Activated naive CD8-positive, alpha-beta T cell treated with anti-CD3 and anti-CD28 coated beads, Interleukin-2, amount 50 U/mL, for 16 hours (primary cell): ENCODE measurements at regions not wholly inside any gene's neighbourhood (a gene's known extent, or its start where the extent isn't known, plus 50 kb on each side); places are given as distances from the start of the nearest gene placed in this dataset.
"Not testable (repeated sequence)": the region's sequence is repeated elsewhere in the genome, so short reads cannot be mapped to it uniquely, and the experiment has no call there.

Experiments
- DNase-seq: peaks from one replicate; pipeline ENCODE4 v3.0.0-alpha.2; 2020; ENCODE audit warnings: low read depth, low spot score

DNA sequence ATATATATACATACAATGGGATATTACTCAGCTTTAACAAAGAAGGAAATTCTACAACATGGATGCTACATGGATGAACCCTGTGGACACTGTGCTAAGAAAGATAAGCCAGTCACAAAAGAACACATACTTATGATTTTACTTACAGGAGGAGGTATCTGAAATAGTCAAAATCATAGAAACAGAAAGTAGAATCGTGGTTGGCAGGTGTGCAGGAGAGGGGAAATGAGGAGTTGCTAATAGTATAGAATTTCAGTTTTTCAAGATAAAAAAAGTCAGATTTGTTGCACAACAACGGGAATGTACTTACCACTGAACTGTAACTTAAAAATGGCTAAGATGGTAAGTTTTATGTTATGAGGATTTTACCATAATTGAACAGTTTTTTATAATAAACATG lies 706.3 kb downstream of the TFAP2A start:
- no peak for DNase-seq

DNA sequence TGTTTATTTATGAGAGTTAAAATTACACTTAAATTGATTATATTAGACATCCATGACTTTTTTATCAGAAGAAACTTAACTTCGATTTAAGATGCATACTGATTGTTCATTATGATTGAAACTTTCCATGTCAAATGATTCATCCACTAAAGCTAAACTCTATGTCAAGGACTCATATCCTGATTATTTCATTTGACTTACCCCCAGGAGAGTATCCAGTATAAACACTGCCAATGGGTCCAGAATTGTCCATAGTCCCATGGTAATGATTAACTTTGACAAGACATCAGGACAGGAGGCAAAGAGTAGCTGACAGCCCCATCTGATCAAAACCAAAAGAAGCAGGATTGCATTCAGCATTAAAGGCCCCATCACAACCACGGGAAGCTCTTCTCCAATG lies 709.9 kb downstream of the TFAP2A start:
- no peak for DNase-seq

DNA sequence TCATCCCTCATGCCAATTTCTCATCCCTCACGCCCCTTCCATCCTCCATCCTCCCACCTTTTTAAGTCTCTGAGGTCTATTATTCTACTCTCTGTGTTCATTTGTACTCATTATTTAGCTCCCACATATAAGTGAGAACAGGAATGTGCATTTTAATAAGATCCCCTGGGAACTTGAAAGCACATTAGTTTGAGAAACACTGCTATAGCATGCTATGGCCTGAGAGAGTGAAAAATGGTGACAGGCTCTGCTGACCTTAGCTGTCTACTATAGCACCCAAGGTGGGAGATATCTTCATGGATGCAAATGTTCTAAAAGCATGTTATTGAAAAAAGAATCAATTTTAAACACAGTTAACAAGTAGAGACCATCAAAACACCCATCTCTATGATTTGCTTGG lies 712.0 kb downstream of the TFAP2A start:
- DNase-seq: no peak

DNA sequence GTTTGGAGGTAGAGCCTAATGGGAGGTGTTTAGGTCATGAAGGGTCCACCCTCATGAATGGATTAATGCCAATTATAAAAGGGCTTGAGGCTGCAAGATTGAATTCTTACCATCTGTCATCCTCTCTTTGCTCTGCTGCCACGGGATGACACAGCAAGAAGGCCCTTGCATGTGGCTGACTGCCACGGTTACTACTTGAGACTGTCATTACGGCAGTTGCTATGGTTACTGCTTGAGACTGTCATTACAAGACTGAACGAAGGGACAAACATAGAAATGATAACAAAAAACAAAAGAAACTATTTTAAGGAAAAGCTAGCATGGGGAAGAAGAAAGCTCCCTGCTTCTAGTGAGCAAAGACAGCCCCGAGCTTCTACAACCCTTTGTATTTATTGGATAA lies 715.0 kb downstream of the TFAP2A start:
- DNase-seq: no peak

DNA sequence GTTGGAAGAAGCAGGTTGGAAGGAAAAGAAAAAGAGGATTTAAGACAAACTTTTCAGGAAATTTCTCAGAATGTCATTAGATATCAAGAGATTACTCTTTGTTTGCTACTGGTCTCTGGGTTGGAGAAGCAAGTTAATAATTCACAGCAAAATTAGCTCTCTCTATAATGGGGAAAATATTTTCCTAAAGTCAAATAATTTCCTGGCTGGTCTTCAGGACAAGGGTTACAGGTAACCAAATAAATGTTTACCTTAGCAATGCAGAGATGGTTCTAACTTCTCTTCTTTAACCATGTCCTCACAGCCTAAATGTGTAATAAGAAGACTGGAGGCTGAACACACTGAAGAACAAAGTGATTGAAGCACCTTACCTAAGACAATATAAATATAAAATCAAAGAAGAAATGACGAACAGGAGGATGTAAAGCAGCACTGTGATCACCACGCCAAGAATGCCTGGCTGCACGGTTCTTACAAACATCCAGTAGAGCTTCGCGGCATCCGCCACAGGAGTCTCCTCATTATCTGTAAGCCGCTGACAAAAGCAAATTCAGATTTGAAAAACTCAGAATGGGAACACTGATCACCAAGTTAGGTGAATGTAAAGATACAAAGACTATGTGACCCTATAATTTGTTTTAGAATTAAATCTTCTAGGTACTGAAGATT lies 717.5 kb downstream of the TFAP2A start:
- DNase-seq: no peak

DNA sequence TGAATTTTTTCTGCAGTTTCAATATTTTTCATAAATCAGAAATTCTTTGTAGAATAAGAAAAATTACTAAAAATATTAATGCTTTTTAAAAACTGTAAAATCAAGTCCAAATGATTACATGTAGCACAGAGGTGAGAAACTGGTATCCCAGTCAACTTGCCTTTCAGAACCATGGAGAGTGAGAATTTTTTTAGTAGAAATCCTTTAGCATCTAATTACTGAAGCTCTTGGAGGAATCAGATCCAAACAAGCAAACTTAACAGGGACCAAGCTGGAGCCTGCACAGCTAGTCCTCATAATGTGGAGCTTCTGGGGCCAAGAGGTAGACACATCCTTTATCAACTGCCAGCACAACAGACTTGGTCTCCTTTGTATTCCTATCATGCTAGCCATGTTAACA lies 724.5 kb downstream of the TFAP2A start:
- no peak for DNase-seq

DNA sequence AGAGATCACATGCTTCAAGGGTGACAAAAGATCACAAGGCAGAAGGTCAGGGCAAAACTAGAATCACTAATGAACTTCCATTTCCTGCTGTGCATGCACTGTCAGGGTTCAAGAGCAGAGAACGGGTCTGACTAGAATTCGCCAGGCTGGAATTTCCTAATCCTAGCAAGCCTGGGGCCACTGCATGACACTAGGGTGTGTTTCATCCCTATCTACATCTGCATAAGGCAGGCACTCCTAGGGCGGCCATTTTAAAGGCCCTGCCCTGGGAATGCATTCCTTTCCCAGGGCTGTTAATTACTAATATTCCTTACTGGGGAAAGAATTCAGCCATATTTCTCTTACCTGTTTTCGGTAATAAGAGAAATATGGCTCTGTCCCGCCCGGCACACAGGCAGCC lies 734.1 kb downstream of the TFAP2A start:
- DNase-seq: not testable (repeated sequence)

DNA sequence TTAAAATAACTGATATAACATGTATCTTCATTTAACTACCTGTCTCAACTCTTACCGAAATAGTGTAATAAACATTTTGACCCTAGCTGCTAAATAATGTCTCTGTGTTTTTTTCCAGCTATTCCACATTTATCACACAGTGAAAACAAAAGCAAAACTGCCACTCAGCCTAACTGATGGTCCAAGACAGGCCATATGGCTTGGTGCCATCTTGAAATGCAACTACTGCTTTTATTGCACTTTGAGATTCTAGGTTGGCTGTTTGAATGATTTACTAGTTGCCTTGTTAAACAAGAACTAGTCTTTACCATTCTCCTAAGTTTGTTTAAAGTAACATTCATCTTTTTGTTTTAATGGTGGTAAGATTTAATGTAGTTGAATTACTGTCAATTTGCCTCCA lies 739.8 kb downstream of the TFAP2A start:
- DNase-seq: no peak

DNA sequence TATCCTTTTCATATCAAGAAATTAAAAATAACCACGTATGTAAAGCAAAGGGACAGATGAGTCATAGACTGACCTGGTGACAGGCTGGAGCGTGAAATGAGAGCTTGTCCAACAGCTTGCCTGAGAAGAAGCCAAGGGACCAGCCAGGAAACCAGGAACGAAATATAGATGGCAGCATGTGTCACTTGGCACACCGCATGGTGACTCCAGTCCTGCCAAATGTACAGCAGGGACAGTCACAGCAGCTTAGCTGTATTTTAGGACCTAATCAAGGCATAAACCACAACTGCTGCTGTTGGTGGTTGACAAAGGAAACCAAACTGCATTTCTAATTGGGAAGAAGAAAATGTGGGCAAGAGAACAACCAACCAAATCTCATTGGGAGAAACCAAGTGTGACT lies 755.0 kb downstream of the TFAP2A start:
- DNase-seq: no peak

DNA sequence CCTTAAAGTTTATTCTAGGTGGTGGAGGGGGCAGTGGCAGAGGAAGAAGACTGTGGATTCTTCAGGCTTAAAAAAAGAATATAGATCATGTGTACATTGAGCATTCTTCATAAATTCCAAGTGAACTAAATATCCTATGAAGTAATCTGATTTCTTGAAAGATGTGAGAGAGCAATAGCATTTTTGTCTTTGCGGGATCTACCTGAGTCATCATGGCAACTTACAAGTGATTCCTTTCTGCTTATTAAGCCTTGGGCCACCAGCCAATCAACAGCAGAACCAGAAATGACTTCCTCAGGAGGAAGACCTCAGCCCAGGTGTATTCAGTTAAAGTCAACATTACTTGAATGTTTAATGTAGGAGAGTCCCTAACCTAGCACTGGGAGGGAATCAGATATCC lies 756.9 kb downstream of the TFAP2A start:
- no peak for DNase-seq

DNA sequence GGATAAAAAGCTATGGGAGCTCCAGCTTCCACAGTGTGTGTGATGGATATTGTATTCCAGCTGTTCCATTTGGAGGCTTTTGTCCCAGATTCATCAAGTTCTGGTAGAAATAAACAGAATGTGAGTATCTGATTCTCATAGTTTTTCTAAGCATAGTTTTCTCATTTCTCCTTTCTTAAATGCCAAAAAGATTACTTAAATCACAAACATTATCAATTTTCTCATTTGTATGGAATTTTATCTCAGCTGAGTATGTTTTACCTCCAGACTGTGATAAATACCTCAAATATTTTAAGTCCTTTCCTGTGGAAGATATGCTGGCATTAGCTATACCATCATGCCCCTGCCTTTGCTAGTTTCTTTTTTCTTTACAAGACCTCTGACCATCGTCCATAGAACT lies 767.3 kb downstream of the TFAP2A start:
- no peak for DNase-seq

DNA sequence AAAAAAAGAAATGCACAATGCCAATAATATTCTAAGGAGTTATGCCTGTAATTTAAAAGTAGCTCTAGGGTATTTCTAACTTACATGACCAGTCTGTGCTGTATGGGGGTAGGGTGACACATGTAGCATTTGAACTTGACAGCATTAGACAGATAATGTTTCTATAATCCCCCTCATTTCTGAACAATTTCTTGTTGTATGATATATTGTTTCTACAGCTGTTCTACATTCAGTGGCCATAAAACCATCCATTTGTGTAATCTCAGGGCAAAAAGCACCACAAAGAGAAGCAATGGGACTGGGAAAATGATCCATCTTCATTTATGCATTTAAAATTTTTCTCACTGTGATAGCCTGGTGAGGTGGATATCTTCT lies 767.8 kb downstream of the TFAP2A start:
- DNase-seq: no peak

DNA sequence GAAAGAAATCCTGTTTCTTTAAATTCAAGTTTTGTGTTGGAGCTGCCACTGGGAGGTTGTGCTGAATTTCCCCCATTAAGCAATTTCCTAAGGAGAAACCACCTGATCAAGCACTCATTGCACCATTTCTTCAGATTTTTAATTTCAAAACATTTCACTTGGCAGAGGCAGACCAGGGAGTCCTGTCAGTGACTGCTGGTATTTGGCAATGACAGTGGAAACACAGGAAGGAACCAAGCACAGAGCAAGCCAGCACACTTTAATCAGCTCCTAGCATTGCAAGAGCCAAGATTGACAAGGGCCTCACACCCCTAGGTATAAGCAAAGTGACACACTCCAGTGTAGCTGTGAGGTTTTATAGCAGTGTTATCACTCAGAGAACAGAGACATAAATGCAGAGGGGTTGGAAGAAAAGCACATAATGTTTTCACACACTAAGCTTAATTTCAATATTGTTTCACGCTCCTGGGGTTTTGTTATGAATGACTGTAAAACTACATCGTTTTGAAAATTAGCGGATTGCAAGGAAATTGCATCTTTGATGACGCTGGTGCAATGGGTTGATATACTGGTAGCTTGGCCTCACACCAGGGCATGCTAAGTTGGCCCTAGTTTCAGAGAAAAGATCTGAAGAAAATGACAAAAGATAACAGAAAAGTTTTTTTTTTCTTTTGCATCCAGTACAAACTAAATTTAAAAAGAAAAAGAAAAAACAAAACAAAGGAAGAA lies 768.4 kb downstream of the TFAP2A start:
- DNase-seq: no peak

DNA sequence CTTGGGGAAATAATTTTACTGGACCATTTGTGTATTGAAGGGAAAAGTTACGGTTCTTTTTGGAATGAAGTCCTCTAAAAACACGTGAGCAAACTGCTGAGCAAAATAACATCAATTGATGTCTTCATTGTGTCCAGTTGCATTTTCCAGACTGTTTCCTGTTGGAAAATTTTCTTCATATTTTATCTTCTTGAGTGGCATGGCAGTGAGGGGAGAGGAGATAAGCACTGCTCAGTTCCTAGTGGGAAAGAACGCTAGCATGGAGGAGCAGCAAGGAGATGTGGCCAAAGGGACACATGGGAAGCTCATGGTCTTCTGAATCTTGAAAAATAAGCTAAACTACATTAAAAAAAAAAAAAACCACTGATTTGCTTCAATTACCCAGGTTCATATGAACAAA lies 776.0 kb downstream of the TFAP2A start:
- DNase-seq: no peak

DNA sequence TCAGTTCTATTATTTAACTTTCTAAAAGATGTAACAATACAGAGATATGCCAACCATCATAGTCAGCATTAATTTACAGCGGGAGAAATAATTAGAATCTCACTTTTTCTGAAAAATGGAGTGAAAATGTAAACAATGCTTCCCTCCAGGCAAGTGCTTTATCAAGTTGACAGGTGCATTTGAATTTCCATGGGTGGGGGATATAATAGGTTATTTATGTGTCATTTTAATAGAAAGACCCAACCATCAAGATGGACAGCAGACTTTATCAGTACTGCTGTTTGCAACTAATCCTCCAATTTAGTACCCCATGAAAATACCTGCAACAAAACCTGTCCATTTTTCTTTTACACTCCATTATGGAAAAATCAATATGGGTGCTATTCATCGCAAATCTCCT lies 780.1 kb downstream of the TFAP2A start:
- no peak for DNase-seq

DNA sequence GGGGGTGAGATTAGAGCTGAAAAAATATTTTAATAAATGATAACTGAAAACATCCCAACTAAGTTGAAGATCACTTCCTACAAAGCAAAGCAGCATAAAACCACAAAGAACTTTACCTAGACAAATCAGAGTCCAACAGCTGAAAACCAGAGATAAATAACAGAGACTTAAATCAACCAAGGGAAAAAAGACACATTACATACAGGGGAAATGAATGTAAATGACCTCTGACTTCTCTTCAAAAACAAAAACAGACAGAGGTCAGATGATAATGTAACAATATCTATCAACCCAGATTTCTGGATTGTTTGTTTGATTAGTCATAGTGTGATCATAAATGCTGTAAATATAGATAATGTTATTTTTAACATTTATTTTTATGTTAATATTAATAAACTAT lies 782.8 kb downstream of the TFAP2A start:
- no peak for DNase-seq

DNA sequence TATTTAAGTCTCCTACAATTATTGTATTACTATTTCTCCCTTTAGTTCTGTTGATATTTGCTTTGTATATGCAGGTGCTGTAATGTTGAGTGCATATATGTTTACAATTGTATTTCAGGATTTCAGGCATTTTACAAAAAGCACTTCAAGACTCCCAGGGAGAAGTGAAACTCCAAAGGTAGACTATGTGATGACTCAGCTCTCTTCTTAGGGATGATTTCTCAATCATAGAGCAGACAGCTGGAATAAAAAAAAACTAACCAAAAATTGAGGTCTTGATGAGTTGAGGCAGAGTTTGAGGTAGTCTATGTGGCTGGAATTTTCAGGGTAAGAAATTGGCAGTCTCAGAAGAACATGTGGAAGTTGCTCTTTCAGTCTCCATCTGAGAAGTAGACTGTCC lies 786.1 kb downstream of the TFAP2A start:
- no peak for DNase-seq

DNA sequence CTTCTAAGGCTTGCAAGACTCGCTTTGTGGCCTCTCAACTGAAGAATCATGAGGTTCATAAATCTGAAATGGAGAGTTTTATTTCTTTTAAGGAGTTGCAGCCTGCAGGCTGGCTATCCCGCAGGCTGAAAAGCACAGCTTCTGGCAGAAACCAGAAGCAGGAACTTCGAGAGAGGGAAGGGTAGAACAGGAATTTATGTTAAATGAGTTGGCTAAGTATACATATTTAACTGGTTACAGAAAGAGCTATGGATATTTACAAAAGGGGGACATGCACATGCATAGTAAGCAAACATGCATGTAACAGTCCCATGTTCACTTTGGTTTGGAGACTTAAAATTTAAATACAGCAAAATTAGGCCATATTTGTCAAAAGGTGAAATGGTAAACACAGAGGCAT lies 787.0 kb downstream of the TFAP2A start:
- no peak for DNase-seq

DNA sequence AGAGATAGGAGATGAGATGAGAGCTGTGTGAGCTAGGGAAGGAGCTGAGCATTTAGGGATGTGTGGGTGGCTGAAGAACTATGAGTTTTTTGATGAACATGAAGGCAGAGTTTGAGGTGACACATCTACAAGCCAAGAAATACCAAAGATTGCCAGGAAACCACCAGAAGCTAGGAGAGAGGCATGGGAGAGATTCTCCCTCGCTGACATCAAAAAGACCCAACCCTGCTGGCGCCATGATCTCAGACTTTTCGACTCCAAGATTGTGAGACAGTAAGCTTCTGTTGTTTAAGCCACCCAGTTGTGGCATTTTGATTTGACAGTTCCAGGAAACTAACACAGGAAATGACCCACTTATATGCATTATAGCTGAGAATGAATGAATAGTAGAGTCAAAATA lies 790.9 kb downstream of the TFAP2A start:
- DNase-seq: no peak

DNA sequence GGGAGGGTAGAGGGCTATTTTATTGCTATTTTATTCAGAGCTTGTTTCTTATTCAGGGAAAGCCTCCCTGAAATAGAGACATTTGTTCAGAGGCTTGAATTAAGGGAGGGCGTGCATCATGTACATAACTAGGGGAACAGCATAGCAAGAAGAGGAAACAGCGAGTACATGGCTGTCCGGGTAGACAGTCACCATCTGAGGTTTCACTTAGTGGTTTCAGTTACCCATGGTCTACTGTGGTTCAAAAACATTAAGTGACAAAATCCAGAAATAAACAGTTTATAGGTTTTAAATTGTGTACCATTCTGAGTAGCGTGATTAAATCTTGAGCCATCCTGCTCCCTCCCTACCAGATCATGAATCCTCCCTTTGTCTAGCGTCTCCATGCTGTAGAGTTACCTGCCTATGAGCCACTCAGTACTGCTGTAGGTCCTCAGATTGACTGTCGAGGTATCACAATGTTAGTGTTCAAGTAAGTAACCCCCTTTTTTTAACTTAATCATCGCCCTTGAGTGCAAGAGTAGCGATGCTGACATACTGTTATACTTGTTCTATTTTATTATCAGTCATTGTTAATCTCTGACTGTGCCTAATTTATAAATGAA lies 791.5 kb downstream of the TFAP2A start:
- DNase-seq: no peak

DNA sequence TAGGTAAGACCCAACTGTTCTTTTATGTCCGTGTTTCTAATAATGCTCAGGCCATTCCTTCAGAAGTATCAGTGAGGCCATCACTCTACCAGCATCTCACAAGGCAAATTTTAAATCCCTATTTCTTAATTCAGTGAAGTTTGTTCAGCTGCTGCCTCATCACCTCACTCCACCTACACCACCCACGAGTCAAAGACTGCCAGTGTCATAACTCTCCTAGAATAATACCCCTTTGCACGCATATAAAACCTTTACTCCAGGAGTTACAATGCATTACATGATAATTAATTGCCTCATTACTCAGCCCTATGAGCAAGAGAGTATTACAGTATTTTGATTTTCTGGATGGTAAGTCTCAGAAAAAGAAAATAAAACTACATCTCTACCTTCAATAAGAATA lies 793.6 kb downstream of the TFAP2A start:
- no peak for DNase-seq

DNA sequence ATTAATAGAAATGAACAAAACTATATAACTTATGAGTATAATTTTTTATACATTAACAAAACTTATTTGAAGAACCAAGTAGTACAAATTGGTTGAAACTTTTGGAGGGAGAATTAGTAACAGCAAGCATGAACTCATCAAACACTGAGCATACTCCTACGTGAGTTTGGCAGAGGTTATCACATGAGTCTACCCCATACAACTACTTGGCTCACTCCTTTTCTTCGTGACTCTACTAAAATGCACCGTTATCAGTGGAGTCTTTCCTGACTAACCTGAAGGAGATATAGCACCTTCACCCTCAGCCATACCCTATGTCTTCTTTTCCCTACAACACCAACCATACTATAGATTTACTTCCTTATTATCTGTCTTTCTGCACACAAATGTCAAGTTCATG lies 794.2 kb downstream of the TFAP2A start:
- no peak for DNase-seq

DNA sequence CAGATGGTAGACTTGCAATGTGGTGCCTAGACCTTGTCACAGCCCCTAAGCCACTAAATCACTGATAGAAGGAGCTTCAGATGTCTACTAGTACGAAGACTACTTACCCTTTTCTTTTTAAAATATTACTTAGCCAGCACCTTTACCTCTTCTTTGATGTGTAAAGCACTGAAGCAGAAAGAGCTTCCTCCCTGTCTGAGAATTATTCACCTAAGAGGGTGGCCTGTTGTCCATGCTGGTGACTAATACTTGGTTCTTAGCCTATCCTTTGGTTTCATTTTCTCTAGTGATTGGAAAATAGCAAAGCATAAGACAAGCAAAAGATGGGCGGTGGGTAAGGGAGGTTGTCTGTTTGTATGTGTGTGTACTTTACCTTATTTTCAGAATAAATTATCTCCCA lies 794.6 kb downstream of the TFAP2A start:
- no peak for DNase-seq
